Left hindlimb (tissue), 1 donor: ENCODE measurements at regions not wholly inside any gene's neighbourhood (a gene's known extent, or its start where the extent isn't known, plus 50 kb on each side); places are given as distances from the start of the nearest gene placed in this dataset.
"Not testable (repeated sequence)": the region's sequence is repeated elsewhere in the genome, so short reads cannot be mapped to it uniquely, and the experiment has no call there.

Experiments used
- DNase-seq: peaks from one replicate; pipeline ENCODE4 v3.0.0-alpha.2; 2018

DNA sequence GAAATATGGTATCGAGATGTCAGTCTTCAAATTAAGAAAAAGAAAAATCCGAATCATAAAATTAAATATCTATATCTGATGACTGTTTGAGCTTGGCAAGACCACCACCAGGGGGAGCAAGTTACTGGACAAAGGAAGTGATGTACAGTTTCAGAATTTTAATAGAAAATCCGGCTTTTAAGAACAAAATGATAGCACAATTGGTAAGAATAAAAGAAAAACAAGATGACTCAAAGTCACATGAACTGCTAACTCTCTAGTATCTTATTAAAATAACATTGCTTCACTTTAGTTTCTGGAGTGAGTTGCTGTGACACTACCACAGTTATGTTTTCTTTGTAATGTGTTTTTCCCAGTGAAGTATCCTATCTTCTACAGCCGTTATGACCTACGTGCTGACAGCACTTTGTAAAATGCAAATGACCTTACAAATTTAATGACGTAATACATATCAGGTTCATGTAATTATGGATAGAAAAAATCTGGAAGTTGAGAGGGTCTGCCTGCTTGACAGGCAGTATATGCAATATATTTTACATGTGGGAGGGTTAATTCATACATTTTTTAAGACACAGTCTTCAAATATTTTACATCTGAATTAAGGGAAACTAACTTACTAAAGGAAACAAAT is 405.3 kb upstream of the HS3ST5 start:
- peak; percentile 51 for DNase-seq

DNA sequence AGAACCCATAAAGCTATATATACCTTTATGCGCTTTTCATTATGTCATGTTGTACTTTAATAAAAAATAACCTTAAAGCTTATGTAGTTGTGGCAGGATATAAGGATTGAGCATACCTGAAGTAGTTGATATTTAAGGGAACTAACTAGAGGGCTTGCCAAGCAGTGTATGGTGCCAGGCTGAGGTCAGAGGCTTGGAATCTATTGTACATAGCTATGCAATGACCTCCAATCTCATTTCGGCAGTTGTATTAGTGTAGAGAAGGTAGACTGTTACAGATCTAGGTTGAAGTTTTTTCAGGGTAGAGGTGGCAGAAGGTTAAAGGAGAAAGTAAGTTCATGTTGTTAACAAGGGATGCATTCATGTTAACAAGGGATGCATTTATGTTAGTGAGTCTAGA is 397.7 kb upstream of the HS3ST5 start:
- DNase-seq, result no peak

DNA sequence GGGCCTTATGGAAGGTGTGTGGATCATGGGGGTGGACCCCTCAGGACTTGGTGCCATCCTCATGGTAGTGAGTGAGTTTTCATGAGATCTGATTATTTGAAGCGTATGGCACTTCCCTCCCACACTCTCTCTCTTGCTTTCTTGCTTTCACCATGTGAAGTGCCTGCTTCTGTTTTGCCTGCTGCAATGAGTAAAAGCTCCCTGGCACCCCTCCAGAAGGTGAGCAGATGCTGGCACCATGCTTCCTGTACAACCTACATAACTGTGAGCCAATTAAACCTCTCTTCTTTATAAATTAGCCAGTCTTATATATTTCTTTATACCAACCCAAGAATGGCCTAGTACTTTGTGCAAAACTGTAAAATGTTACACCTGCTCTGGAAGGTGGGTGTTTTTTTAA is 396.8 kb upstream of the HS3ST5 start:
- DNase-seq, result no peak

DNA sequence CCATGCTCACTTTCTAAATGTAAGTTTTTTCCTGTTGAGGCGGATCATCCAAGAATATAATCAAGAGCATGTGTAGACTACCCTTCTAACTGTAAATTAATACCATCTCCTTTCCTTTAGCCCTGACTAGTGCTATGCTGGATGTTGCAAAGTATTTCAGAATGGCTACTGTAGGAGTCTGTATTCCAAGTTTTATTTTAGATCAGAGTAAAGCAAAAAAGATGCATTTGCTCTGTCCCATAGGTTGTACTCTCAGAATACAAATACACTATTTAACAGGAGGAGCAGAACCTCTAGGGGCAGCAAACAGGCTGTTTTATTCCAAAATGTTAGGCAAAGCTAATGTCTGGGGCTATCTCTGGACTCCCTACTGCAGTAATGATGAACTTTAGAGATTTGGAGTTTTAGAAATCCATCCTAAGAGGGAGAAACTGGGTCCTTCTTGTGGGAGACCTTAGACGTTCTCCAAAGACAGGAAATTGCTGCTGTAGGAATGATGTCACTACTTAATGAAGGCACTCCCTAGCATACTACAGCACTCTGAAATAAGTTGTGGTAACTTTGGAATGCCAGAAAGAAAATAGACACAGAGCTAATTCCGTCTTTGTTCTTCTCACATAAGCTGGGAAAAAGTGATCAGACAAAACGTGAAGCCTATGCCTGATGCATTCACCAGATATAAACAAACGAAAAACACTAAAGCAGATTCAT is 392.4 kb upstream of the HS3ST5 start:
- DNase-seq, result no peak

DNA sequence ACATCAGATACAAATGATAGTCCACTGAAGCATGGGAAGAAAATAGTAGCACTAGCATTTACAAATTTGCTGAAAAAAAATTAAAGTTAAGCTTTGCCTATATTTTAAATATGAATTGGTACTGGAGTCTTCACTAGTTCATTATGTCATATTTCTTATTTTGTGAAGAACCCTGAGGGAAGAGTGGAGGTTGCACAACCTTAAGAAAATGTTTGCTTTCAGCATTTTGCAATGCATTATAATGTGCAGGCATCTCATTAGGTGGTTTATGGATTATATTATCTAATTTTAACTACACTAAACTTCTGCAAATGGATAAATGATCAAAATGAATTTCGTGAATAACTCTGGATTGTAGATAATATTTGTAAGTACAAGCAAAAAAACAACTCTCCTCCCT is 390.8 kb upstream of the HS3ST5 start:
- DNase-seq, result no peak

DNA sequence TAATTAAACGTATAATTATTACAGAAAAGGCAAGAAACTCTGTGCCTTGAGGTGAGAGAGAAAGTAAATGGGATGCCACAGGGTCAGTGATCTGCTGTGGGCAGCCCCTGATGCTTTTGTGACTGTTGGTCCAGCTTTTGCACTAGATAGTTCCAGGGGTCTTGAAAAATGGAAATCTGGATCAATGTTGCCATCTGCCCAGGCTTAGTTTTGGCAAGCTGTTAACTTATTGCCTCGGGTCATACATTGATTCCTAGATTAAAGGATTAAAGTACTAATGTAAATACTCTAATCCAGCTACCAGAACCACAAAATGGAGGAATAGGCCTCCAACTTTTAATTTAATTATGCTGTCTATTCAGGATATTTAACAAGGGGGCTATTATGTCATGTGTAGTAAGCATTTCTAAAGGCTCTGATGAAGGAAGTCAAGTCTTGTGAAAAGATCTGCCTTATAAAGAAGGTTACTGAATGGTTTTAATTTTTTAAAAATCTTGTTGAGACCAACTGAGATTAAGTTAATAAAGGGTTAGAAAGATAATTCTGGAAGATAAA is 376.0 kb upstream of the HS3ST5 start:
- no peak for DNase-seq

DNA sequence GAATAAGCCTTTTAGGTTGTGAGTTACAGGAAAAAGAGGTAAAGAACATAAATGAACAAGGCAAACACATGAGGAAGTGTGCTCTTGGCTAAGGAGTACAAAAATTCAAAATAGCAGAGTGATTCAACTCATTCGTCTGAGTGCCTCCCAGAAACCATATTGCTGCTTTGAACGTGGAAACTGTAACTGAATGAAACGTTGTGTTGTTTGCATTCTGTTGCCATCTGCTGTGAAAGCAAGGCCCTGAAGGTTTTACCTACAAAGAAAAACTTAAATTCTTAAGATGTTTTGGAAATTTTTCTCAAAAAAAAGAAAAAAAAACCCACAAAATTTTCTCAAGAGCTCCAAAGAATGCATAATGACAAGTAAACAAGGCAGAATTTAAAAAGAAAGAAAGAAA is 375.4 kb upstream of the HS3ST5 start:
- DNase-seq, result no peak

DNA sequence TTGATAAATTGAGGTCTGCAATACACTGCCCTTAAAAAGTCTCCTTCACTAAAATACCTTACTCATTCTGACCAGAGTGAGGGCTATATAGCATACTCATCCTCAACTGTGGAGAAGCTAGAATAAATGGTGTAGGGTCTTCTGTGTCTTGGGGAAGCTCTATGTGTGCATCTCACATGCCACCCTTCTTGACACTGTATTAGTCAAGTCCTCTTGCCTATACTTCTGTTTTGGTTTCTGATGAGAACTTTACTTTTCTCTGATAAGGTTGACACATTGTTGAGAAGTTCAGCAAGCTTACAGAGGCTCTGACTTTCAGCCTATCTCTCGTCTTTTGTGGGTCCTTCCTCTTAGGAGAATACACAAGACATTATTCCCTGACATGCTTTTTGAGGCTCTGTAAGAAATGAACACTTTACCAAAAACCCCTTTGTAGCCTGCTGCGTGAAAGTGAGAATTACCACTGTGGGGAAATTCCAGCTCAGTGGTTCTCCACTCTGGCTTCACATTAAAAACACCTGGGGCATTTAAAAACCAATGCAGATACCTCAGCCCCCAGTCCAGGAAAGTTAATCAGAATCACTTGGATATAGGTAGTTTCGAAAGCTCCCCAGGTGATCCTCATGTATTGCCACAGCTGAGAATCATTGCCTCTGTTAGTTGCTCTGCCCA is 372.1 kb upstream of the HS3ST5 start:
- DNase-seq, result no peak

DNA sequence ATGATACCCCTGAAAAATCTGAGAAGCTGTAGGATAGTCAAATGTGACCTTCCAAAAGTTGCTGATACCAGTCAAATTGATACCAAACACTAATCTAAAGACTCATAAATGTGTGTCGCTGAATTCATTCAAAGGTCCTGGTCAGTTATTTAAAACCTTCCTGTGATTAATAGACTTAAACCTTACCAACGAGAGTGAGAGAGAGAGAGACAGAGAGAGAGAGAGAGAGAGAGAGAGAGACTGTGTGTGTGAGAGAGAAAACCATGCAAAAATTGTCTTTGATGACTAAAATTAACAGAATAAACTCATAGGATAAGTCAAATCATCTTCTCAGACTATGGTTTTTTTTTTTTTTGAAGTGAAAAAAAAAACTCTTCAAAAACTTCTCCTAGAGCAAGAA is 370.9 kb upstream of the HS3ST5 start:
- no peak for DNase-seq

DNA sequence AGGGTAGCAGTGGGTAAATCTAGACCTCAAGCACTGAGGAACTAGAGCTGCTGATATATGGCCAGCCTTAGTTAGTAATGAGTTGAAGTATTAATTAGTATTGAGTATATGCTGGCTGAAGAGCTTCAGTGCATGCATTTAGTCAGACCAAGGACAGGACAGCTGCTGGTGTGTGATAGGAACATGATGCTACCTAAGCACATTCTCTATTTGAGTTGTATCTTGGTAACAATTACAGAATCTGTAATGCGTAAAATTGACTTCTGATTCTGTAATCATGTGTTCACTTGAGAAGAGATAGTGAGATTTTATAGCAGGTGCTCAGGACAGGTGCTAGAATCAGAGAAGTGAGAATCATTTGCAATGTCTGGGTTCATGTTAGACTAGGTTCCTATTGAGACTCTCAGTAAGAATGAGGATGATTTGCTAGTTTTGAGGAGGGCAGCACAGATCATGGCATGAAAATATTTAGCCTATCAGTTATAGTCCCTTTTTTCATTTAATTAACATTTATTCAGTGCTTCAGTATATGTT is 369.4 kb upstream of the HS3ST5 start:
- no peak for DNase-seq

DNA sequence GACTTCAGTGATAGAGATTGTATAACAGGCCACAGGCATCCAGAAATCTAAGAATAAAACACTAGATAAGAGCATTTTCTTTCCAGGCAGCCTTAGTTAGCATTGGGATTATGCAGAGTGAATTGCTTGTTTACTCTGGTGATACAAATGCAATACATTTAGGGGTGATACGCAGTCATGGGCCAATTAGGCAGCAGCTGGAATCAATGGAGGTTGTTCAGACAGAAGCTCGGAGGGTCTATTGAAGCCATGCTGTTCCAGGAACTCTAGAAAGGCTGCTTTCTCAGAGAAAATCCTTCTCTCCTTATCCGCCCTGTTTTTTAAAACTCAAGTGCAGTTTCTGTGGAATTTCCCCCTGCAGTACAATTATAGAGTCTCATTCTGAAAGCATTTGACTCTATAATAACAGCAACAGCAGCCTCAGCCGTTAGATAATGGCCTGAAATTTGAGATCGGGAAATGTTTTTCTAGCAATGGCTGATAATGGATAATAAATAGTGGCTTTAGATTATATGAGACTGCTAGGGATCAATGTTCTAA is 364.3 kb upstream of the HS3ST5 start:
- no peak for DNase-seq

DNA sequence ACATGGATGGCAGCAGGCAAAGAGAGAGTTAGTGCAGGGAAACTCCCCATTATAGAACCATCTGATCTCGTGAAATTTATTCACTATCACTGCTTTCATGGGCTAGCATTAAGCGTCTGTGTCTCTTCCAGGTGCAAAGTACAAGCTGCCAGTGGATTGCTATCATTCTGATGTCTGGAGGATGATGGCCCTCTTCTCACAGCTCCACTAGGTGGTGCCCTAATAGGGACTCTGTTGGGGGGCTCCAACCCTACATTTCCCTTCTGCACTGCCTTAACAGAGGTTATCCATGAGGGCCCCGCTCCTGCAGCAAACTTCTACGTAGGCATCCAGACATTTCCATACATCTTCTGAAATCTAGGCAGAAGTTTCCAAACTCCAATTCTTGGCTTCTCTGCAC is 347.8 kb upstream of the HS3ST5 start:
- no peak for DNase-seq

DNA sequence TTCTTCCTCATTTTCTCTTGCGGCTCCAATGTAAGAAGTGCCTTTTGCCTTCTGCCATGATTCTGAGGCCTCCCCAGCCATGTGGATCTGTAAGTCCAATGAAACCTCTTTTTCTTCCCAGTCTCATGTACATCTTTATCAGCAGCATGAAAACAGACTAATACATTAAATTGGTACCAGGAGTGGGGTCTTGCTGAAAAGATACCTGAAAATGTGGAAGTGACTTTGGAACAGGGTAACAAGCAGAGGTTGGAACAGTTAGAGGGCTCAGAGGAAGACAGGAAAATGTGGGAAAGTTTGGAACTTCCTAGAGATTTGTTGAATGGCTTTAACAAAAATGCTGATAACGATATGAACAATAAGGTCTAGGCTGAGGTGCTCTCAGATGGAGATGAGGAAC is 316.7 kb upstream of the HS3ST5 start:
- no peak for DNase-seq

DNA sequence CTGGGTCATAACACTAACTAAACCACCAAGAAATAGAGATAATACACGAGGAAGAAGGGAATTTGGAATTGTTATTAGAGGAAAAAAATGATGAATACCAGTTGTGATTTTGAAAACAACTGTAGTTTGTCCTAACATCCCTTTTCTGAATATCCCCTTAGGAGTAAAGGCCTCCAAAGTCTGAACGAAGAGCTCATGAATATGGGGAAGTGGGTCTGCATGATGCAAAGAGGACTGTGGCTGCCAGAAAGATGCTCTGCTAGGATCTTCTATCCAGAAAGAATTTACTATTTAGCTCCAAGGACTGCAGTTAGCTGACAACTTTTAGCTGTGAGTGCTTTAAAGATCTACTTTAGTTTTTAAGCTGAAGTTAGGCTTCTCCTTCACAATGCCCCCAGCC is 308.8 kb upstream of the HS3ST5 start:
- DNase-seq, result no peak

DNA sequence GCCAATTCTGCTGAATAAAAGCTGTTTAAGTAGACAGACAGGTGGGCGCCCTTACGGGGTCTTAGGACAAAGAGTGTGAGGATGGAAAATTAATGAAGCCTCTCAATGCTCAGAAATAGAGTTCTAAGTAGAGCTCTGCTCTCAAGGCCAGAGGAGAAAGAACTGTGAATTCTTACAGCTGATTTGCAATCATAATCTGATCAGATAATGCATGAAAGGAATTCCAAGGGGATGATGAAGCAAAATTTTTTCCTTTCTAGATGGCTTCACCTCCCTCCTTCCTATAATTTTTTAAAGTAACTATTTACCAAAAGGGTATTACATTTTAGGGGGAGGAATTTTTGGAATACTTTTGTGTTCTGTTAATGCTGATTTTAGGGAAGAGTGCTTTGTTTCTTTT is 308.1 kb upstream of the HS3ST5 start:
- DNase-seq, result no peak

DNA sequence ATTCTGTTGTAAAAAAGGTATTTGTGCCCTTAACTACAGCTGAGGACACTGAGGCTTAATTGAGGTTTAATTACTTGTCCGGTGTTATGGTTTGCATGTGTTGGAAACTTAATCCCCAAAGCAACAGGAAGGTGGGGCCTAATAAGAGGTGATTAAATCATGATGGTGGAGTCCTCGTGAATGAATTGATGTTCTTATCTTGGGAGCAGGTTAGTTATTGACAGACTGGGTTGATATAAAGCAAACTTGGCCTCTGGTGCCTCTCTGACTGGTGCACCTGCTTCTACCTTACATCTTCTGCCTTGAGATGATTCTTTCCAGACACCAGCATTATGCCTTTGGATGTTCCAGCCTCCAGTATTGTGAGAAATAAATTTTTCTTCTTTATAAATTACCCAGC is 306.5 kb upstream of the HS3ST5 start:
- no peak for DNase-seq

DNA sequence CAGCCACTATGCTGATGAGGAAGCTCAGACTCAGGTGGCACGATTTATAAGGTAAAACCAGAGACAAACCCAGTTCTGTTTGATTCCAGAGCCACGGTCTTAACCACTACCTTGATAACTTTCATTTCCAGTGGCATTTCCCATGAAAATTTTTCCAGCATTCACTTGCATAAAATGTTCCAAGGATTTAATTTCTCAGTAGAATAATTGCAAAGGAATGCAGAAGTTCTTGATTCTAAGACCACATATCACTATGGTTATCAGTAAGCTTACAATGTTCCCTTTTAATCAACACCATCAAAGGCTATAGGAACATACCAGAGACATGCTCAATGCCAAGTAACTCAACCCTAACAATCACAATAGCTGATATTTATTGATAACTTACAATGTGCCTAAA is 306.0 kb upstream of the HS3ST5 start:
- no peak for DNase-seq

DNA sequence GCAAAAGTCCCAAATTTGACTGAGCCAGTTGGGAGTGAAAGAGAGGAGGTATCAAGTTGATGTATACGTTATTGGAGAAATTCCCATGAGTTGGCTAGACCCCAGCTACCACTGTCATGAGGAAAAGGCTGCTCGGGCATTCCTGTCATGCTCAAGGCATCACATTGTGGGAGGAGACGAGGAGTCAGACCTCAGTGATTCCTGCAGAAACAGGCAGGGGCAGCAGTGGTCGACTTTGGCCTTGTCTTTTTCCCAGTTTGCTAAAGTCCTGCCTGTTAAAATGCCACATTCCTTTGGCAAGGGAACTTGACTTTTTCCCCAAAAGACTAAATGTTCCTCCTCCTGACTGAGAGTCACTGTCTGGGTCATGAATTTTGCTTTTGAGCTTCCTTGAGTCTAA is 295.5 kb upstream of the HS3ST5 start:
- DNase-seq, result no peak

DNA sequence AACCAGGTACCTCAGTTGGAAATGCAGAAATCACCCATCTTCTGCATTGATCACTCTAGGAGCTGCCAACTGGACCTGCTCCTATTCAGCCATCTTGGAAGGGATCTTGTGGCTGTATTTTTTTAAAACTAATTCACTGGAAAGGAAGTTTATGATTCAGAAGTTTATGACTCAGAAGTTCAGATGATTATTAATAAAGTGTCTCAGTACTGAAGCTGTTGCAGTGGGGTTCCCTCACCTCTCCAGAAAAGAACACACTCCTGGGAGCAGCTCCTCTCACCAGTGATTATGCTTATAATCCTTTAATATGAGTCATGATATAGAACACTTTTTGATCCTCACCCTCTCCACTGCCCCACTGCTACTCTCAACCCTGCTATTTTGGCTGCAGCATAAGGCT is 291.2 kb upstream of the HS3ST5 start:
- DNase-seq, result no peak

DNA sequence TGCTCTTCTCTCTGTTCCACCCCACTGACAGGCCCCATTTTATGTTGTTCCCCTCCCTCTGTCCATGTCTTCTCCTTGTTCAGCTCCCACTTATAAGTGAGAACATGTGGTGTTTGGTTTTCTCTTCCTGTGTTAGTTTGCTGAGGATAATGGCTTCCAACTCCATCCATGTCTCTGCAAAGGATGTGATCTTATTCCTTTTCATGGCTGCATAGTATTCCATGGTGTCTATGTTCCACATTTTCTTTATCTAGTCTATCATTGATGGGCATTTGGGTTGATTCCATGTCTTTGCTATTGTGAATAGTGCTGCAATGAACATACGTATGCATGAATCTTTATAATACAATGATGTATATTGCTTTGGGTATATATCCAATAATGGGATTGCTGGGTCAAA is 283.4 kb upstream of the HS3ST5 start:
- not testable (repeated sequence) for DNase-seq

DNA sequence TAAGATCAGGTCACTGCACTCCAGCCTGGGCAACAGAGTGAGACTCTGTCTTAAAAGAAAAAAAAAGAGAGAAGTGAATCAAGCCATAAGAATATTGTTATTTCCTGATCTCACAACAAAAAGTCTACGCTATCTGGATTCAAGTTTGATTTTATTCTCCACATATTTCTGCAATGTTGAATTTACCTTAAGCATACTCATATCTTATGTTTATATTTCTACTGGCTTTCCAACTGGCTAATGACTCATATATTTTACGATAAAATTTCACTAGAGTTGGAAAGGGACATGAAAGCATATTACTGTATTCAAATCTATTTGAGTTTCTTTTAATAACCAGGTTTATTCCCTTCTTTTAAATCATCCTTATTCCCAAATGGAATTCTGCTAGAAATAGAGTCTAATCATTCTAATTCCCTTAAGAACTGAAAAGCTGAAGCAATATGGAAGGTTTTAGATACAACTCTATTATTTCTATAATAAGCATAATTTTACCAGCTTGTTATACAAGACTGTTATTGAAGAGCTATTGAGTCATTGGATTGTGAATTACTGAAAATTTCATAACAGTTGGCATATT is 276.9 kb upstream of the HS3ST5 start:
- no peak for DNase-seq

DNA sequence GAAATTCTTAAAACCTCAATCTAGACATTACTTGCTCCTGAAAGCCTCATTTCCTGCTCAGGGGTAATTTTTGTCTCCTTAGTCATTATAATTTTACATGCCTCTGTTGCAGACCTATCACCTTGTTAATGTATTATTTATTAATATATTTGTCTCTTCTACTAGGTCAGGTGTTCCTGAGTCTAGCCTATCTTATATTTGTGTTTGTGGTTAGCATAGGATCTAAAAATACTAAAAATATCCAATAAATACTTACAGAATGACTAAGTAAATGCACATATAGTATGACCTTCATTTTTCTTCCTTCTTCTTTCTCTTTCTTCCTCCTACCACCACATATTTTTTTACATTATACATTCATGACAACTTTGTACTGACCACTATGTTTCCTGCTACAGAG is 268.9 kb upstream of the HS3ST5 start:
- DNase-seq, result no peak

DNA sequence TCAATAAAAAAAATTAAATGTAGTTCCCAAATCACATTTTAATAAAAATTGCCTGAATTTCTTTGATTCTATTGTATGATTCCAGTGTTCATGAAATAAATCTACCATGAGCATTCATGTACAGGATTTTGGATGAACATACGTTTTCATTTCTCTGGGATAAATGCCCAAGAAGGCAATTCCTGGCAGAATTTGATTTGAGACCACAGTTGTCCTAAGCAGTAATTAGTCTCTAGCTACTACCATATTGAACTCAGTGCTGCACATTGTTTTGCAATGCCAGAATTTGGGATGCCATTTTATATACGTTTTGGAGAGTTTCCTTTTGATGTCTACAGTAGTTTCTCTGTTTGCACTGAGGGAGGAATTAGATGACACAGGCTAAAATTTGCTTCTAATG is 265.3 kb upstream of the HS3ST5 start:
- no peak for DNase-seq
